ENCODE measurements at regions not wholly inside any gene's neighbourhood (a gene's known extent, or its start where the extent isn't known, plus 50 kb on each side); places are given as distances from the start of the nearest gene placed in this dataset.

- H3K4me3 ChIP-seq (ENCODE audit: low read depth, low read length): no peak overlapping the region
- TF ChIP-seq, protein P1, sequence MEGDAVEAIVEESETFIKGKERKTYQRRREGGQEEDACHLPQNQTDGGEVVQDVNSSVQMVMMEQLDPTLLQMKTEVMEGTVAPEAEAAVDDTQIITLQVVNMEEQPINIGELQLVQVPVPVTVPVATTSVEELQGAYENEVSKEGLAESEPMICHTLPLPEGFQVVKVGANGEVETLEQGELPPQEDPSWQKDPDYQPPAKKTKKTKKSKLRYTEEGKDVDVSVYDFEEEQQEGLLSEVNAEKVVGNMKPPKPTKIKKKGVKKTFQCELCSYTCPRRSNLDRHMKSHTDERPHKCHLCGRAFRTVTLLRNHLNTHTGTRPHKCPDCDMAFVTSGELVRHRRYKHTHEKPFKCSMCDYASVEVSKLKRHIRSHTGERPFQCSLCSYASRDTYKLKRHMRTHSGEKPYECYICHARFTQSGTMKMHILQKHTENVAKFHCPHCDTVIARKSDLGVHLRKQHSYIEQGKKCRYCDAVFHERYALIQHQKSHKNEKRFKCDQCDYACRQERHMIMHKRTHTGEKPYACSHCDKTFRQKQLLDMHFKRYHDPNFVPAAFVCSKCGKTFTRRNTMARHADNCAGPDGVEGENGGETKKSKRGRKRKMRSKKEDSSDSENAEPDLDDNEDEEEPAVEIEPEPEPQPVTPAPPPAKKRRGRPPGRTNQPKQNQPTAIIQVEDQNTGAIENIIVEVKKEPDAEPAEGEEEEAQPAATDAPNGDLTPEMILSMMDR (conservative IDR thresholded peaks at IDR 0.05; ENCODE audit: low read depth, low read length): no peak
- DNase-seq (ENCODE audit: low read depth): no peak
Measured at GRCh38 chr6:169944061-169944337, 192.6 kb downstream of the ERMARD start.

DNA sequence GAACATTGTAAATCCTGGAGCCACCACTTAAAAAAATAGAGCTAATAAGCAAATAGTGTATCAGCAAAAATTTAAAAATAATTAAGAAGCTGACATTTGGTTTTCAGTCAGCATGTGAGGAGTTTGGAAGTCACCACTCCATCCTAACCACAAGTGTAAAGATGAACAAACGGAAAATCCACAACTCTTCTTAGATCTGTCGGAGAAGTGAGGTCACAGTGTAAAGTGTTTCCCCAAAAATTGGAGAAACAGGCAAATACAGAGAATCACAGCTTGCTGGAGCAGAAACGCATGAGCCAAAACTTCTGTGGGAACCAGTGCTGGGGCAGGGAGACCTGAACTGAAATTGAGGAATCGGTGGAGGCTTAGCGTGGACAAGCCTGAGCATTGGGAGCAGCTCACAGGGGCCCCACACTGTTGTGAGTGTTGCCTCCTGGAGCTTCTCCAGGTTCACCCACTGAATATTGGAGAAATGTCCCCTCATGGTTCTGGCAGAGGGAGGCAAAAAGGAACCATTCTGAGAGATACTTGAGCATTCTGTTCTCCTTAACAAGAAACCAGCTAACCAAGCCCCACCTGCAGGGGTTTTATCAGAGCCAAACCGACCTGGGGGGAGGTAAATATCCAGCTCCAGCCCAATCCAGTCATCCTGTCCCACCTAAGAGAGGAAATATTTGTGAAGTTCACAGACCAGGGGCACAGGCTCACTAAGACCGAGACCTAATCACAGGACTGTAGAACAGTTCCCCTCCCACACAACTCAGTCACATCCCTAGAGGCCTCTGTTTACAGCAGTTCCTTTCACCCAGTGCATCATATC is 192.0 kb downstream of the ERMARD start:
- no peak overlapping the region for H3K4me3 ChIP-seq (ENCODE audit: low read depth, low read length)
- no peak for DNase-seq (ENCODE audit: low read depth)
- TF ChIP-seq, protein P1 (conservative IDR thresholded peaks at IDR 0.05; ENCODE audit: low read depth, low read length): no peak

- DNase-seq (ENCODE audit: low read depth): no peak
- TF ChIP-seq, protein P1 (conservative IDR thresholded peaks at IDR 0.05; ENCODE audit: low read depth, low read length): no peak
- H3K4me3 ChIP-seq (ENCODE audit: low read depth, low read length): no peak overlapping the region
Measured at GRCh38 chr6:169942173-169942572, 190.8 kb downstream of the ERMARD start.

DNA sequence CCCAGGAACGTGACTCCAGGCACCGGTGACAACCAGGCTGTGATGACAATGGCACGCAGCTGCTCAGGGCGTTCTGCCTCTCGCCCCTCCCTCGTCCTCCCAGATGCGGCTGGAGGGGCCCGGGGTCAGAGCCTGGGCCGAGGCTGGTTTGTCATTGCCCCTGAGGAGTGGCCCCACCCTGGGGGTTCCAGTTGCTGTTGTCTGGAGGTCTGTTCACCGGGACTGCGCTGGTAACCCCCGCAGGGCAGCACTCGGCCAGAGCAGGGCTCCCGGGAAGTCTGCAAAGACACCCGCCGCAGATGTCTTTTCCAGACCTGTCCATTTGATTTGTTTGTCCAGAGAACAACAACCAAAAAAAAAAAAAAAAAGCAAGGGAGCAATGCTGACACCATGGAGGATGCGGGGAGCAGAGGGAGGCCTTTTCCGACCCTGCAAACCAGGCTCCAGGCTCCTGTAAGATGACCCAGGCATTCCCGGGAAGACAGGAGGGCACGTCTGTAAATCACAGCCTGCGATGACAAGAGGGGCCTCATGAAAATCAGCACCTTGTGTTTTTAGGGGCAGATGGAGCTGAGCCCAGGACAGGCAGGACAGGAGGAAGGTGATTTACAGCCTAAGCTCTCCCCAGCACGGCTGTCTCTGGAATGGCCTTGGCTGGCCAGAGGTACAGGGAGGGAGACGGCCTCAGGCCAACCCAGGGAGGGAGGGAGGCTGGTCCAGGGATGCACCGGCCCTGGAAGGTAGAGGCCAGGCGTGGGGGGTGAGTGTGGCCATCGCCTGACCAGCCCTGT is 189.3 kb downstream of the ERMARD start:
- no peak for DNase-seq (ENCODE audit: low read depth)
- TF ChIP-seq, protein P1 (conservative IDR thresholded peaks at IDR 0.05; ENCODE audit: low read depth, low read length): no peak
- no peak overlapping the region for H3K4me3 ChIP-seq (ENCODE audit: low read depth, low read length)

DNA sequence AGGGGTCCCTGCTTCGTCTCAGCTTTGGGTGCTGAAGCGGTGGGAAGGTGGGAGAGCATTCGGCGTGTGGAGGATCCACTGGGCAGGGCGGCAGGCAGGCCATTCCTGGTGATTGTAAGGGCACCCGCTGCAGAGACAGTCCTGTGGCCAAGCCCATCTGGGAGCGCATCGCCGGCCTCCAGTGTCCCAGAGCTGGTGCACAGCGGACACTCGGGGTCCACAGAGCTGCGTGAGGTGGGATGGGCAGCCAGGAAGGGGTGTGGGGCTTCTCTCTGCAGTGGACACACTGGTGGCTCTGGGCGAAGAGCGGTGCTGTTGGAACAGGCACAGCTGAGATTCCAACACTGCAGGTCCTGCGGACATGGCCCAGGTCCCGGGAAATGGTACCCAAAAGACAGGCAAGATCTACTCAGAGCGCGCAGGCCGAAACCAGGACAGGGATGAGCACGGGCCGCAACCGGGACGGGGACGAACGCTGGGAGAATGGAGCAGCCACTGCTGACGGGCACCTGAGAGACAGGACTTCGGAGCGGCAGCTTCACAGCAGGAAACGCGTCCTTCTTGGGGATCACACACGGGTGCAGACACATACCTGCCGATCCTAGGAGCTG is 188.2 kb downstream of the ERMARD start:
- TF ChIP-seq, protein P1 (conservative IDR thresholded peaks at IDR 0.05; ENCODE audit: low read depth, low read length): no peak
- no peak for DNase-seq (ENCODE audit: low read depth)
- H3K4me3 ChIP-seq (ENCODE audit: low read depth, low read length): no peak overlapping the region

- H3K4me3 ChIP-seq (ENCODE audit: low read depth, low read length): no peak overlapping the region
- DNase-seq (ENCODE audit: low read depth): no peak
- TF ChIP-seq, protein P1 (conservative IDR thresholded peaks at IDR 0.05; ENCODE audit: low read depth, low read length): no peak
Measured at GRCh38 chr6:169938731-169939130, 187.3 kb downstream of the ERMARD start.

All from epithelial cell of proximal tubule (primary cell).